ENCODE measurements at regions not wholly inside any gene's neighbourhood (a gene's known extent, or its start where the extent isn't known, plus 50 kb on each side); places are given as distances from the start of the nearest gene placed in this dataset.
"Not testable (repeated sequence)": the region's sequence is repeated elsewhere in the genome, so short reads cannot be mapped to it uniquely, and the experiment has no call there.

- ATAC-seq (ENCODE audit: low read depth) (no peak), DNase-seq (ENCODE audit: low spot score) (no peak)
- Histone ChIP-seq H3K36me3 (ENCODE audit: low read depth) (no peaks in the 10 kb centered on the region), H3K9me3 (ENCODE audit: severe bottlenecking) (no peaks in the 10 kb centered on the region), H3K4me3 (ENCODE audit: severe bottlenecking) (no peak overlapping the region), H3K27me3 (ENCODE audit: insufficient read depth, poor library complexity, severe bottlenecking) (no peaks in the 10 kb centered on the region), H3K27ac (ENCODE audit: poor library complexity, severe bottlenecking) (no peak overlapping the region), H3K4me1 (ENCODE audit: insufficient read depth, poor library complexity, severe bottlenecking) (peaks cover 7% of the 10 kb centered on the region)
- TF ChIP-seq CTCF (IDR thresholded peaks at IDR 0.05; ENCODE audit: poor library complexity, severe bottlenecking): no peak
Measured at GRCh38 chr4:165806613-165807012, 66.4 kb upstream of the TLL1 start.

- H3K27me3 ChIP-seq (ENCODE audit: insufficient read depth, poor library complexity, severe bottlenecking): no peaks in the 10 kb centered on the region
- H3K4me3 ChIP-seq (ENCODE audit: severe bottlenecking): no peak overlapping the region
- DNase-seq (ENCODE audit: low spot score) (no peak), ATAC-seq (ENCODE audit: low read depth) (no peak)
- H3K4me1 ChIP-seq (ENCODE audit: insufficient read depth, poor library complexity, severe bottlenecking): peaks cover 22% of the 10 kb centered on the region
- no peak for TF ChIP-seq CTCF (IDR thresholded peaks at IDR 0.05; ENCODE audit: poor library complexity, severe bottlenecking)
- no peak overlapping the region for H3K27ac ChIP-seq (ENCODE audit: poor library complexity, severe bottlenecking)
- no peaks in the 10 kb centered on the region for H3K9me3 ChIP-seq (ENCODE audit: severe bottlenecking)
- H3K36me3 ChIP-seq (ENCODE audit: low read depth): no peaks in the 10 kb centered on the region
Measured at GRCh38 chr4:165810726-165811125, 62.3 kb upstream of the TLL1 start.

DNA sequence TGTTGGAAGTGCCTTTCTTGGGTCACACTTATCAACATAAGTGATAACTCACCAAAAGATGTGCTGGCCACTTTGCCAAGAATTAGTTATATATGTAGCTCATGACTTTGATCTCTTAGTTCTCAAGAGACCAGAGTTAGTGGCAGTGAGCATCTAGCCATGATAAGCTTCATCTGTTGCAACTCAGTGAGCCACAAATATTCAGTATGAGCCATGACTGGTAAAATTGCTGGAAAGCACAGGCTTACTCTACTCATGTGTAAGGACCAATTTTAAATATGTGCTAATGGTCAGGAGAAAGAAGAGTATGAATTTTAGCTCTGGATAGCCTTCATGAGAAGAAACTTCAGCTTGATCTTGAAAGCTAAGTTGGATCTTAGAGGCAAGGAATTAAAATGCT lies 59.4 kb upstream of the TLL1 start:
- Histone ChIP-seq H3K27me3 (ENCODE audit: insufficient read depth, poor library complexity, severe bottlenecking) (no peaks in the 10 kb centered on the region), H3K4me1 (ENCODE audit: insufficient read depth, poor library complexity, severe bottlenecking) (peaks cover 22% of the 10 kb centered on the region), H3K4me3 (ENCODE audit: severe bottlenecking) (no peak overlapping the region), H3K36me3 (ENCODE audit: low read depth) (no peaks in the 10 kb centered on the region), H3K9me3 (ENCODE audit: severe bottlenecking) (no peaks in the 10 kb centered on the region), H3K27ac (ENCODE audit: poor library complexity, severe bottlenecking) (no peak overlapping the region)
- TF ChIP-seq CTCF (IDR thresholded peaks at IDR 0.05; ENCODE audit: poor library complexity, severe bottlenecking): no peak
- DNase-seq (ENCODE audit: low spot score) (no peak), ATAC-seq (ENCODE audit: low read depth) (no peak)

- ATAC-seq (ENCODE audit: low read depth): peak; percentile 72; the same call in 2 of the 3 replicates
- Histone ChIP-seq H3K9me3 (ENCODE audit: severe bottlenecking) (no peaks in the 10 kb centered on the region), H3K36me3 (ENCODE audit: low read depth) (no peaks in the 10 kb centered on the region), H3K27ac (ENCODE audit: poor library complexity, severe bottlenecking) (peak overlapping the region; percentile 14), H3K4me3 (ENCODE audit: severe bottlenecking) (no peak overlapping the region), H3K27me3 (ENCODE audit: insufficient read depth, poor library complexity, severe bottlenecking) (no peaks in the 10 kb centered on the region), H3K4me1 (ENCODE audit: insufficient read depth, poor library complexity, severe bottlenecking) (peaks cover 22% of the 10 kb centered on the region)
- DNase-seq (ENCODE audit: low spot score): no peak
- no peak for TF ChIP-seq CTCF (IDR thresholded peaks at IDR 0.05; ENCODE audit: poor library complexity, severe bottlenecking)
Measured at GRCh38 chr4:165814256-165815020, 58.6 kb upstream of the TLL1 start.

DNA sequence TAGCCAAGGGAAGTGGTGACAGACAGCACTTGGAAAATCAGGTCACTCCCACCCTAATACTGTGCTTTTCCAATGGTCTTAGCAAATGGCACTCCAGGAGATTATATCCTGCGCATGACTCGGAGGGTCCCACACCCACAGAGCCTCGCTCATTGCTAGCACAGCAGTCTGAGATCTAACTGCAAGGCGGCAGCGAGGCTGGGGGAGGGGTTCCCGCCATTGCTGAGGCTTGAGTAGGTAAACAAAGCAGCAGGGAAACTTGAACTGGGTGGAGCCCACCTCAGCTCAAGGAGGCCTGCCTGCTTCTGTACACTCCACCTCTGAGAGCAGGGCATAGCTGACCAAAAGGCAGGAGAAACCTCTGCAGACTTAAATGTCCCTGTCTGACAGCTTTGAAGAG lies 53.9 kb upstream of the TLL1 start:
- H3K4me1 ChIP-seq (ENCODE audit: insufficient read depth, poor library complexity, severe bottlenecking); DNase-seq (ENCODE audit: low spot score); H3K27ac ChIP-seq (ENCODE audit: poor library complexity, severe bottlenecking); ATAC-seq (ENCODE audit: low read depth); H3K4me3 ChIP-seq (ENCODE audit: severe bottlenecking); H3K9me3 ChIP-seq (ENCODE audit: severe bottlenecking); H3K27me3 ChIP-seq (ENCODE audit: insufficient read depth, poor library complexity, severe bottlenecking); H3K36me3 ChIP-seq (ENCODE audit: low read depth): not testable (repeated sequence)

Measured in RWPE2 (cell line).